ENCODE measurements at regions not wholly inside any gene's neighbourhood (a gene's known extent, or its start where the extent isn't known, plus 50 kb on each side); places are given as distances from the start of the nearest gene placed in this dataset.
"Not testable (repeated sequence)": the region's sequence is repeated elsewhere in the genome, so short reads cannot be mapped to it uniquely, and the experiment has no call there.

- H3K4me3 ChIP-seq (ENCODE audit: low read length in 3 of 3), result no peak overlapping the region
- no peaks in the 10 kb centered on the region for H3K9me3 ChIP-seq (ENCODE audit: control insufficient read depth in 3 of 3, low read length in 3 of 3)
- no peak overlapping the region for H3K9ac ChIP-seq (ENCODE audit: low read depth in 1 of 3, low read length in 3 of 3)
Observed at GRCh38 chr14:27750114-27750513, 1016.5 kb upstream of the FOXG1 start.

GRCh38 chr14:27757642-27758041 lies 1008.9 kb upstream of the FOXG1 start:
- H3K27me3 ChIP-seq (ENCODE audit: control insufficient read depth in 3 of 3, insufficient read depth in 3 of 3, low read length in 3 of 3); H3K9ac ChIP-seq (ENCODE audit: low read depth in 1 of 3, low read length in 3 of 3); H3K27ac ChIP-seq (ENCODE audit: low read depth, low read length); H3K4me3 ChIP-seq (ENCODE audit: low read length in 3 of 3); H3K4me1 ChIP-seq (ENCODE audit: control insufficient read depth in 3 of 3, insufficient read depth in 3 of 3, low read length in 3 of 3); H3K36me3 ChIP-seq (ENCODE audit: control insufficient read depth in 3 of 3, insufficient read depth in 3 of 3, low read length in 3 of 3); H3K9me3 ChIP-seq (ENCODE audit: control insufficient read depth in 3 of 3, low read length in 3 of 3): not testable (repeated sequence)

More at GRCh38 chr14:27750114-27750513, 1016.5 kb upstream of the FOXG1 start:
- no peaks in the 10 kb centered on the region for H3K36me3 ChIP-seq (ENCODE audit: control insufficient read depth in 3 of 3, insufficient read depth in 3 of 3, low read length in 3 of 3)
- H3K27ac ChIP-seq (ENCODE audit: low read depth, low read length), result no peak overlapping the region
- H3K27me3 ChIP-seq (ENCODE audit: control insufficient read depth in 3 of 3, insufficient read depth in 3 of 3, low read length in 3 of 3), result no peaks in the 10 kb centered on the region
- H3K4me1 ChIP-seq (ENCODE audit: control insufficient read depth in 3 of 3, insufficient read depth in 3 of 3, low read length in 3 of 3), result no peaks in the 10 kb centered on the region

- not testable (repeated sequence) for H3K4me1 ChIP-seq (ENCODE audit: control insufficient read depth in 3 of 3, insufficient read depth in 3 of 3, low read length in 3 of 3); H3K36me3 ChIP-seq (ENCODE audit: control insufficient read depth in 3 of 3, insufficient read depth in 3 of 3, low read length in 3 of 3); H3K27me3 ChIP-seq (ENCODE audit: control insufficient read depth in 3 of 3, insufficient read depth in 3 of 3, low read length in 3 of 3); H3K27ac ChIP-seq (ENCODE audit: low read depth, low read length); H3K4me3 ChIP-seq (ENCODE audit: low read length in 3 of 3); H3K9ac ChIP-seq (ENCODE audit: low read depth in 1 of 3, low read length in 3 of 3); H3K9me3 ChIP-seq (ENCODE audit: control insufficient read depth in 3 of 3, low read length in 3 of 3)
Observed at GRCh38 chr14:27760367-27760766, 1006.2 kb upstream of the FOXG1 start.

- H3K27me3 ChIP-seq (ENCODE audit: control insufficient read depth in 3 of 3, insufficient read depth in 3 of 3, low read length in 3 of 3); H3K4me3 ChIP-seq (ENCODE audit: low read length in 3 of 3); H3K9ac ChIP-seq (ENCODE audit: low read depth in 1 of 3, low read length in 3 of 3); H3K27ac ChIP-seq (ENCODE audit: low read depth, low read length); H3K9me3 ChIP-seq (ENCODE audit: control insufficient read depth in 3 of 3, low read length in 3 of 3); H3K4me1 ChIP-seq (ENCODE audit: control insufficient read depth in 3 of 3, insufficient read depth in 3 of 3, low read length in 3 of 3); H3K36me3 ChIP-seq (ENCODE audit: control insufficient read depth in 3 of 3, insufficient read depth in 3 of 3, low read length in 3 of 3): not testable (repeated sequence)
Observed at GRCh38 chr14:27799066-27800028, 967.2 kb upstream of the FOXG1 start.

- H3K36me3 ChIP-seq (ENCODE audit: control insufficient read depth in 3 of 3, insufficient read depth in 3 of 3, low read length in 3 of 3); H3K4me3 ChIP-seq (ENCODE audit: low read length in 3 of 3); H3K4me1 ChIP-seq (ENCODE audit: control insufficient read depth in 3 of 3, insufficient read depth in 3 of 3, low read length in 3 of 3); H3K9me3 ChIP-seq (ENCODE audit: control insufficient read depth in 3 of 3, low read length in 3 of 3); H3K27ac ChIP-seq (ENCODE audit: low read depth, low read length); H3K9ac ChIP-seq (ENCODE audit: low read depth in 1 of 3, low read length in 3 of 3); H3K27me3 ChIP-seq (ENCODE audit: control insufficient read depth in 3 of 3, insufficient read depth in 3 of 3, low read length in 3 of 3): not testable (repeated sequence)
Observed at GRCh38 chr14:27817746-27818430, 948.7 kb upstream of the FOXG1 start.

GRCh38 chr14:27826149-27826548 lies 940.4 kb upstream of the FOXG1 start:
- H3K4me1 ChIP-seq (ENCODE audit: control insufficient read depth in 3 of 3, insufficient read depth in 3 of 3, low read length in 3 of 3); H3K27me3 ChIP-seq (ENCODE audit: control insufficient read depth in 3 of 3, insufficient read depth in 3 of 3, low read length in 3 of 3); H3K36me3 ChIP-seq (ENCODE audit: control insufficient read depth in 3 of 3, insufficient read depth in 3 of 3, low read length in 3 of 3); H3K27ac ChIP-seq (ENCODE audit: low read depth, low read length); H3K9ac ChIP-seq (ENCODE audit: low read depth in 1 of 3, low read length in 3 of 3); H3K9me3 ChIP-seq (ENCODE audit: control insufficient read depth in 3 of 3, low read length in 3 of 3); H3K4me3 ChIP-seq (ENCODE audit: low read length in 3 of 3): not testable (repeated sequence)

- H3K9ac ChIP-seq (ENCODE audit: low read depth in 1 of 3, low read length in 3 of 3); H3K27ac ChIP-seq (ENCODE audit: low read depth, low read length); H3K36me3 ChIP-seq (ENCODE audit: control insufficient read depth in 3 of 3, insufficient read depth in 3 of 3, low read length in 3 of 3); H3K27me3 ChIP-seq (ENCODE audit: control insufficient read depth in 3 of 3, insufficient read depth in 3 of 3, low read length in 3 of 3); H3K4me3 ChIP-seq (ENCODE audit: low read length in 3 of 3); H3K4me1 ChIP-seq (ENCODE audit: control insufficient read depth in 3 of 3, insufficient read depth in 3 of 3, low read length in 3 of 3); H3K9me3 ChIP-seq (ENCODE audit: control insufficient read depth in 3 of 3, low read length in 3 of 3): not testable (repeated sequence)
Observed at GRCh38 chr14:27831978-27832377, 934.6 kb upstream of the FOXG1 start.

- not testable (repeated sequence) for H3K9me3 ChIP-seq (ENCODE audit: control insufficient read depth in 3 of 3, low read length in 3 of 3); H3K36me3 ChIP-seq (ENCODE audit: control insufficient read depth in 3 of 3, insufficient read depth in 3 of 3, low read length in 3 of 3); H3K4me3 ChIP-seq (ENCODE audit: low read length in 3 of 3); H3K9ac ChIP-seq (ENCODE audit: low read depth in 1 of 3, low read length in 3 of 3); H3K27ac ChIP-seq (ENCODE audit: low read depth, low read length); H3K27me3 ChIP-seq (ENCODE audit: control insufficient read depth in 3 of 3, insufficient read depth in 3 of 3, low read length in 3 of 3); H3K4me1 ChIP-seq (ENCODE audit: control insufficient read depth in 3 of 3, insufficient read depth in 3 of 3, low read length in 3 of 3)
Observed at GRCh38 chr14:27833001-27833400, 933.6 kb upstream of the FOXG1 start.

GRCh38 chr14:27836386-27836785 lies 930.2 kb upstream of the FOXG1 start:
- Histone ChIP-seq H3K27ac (ENCODE audit: low read depth, low read length) (no peak overlapping the region), H3K9ac (ENCODE audit: low read depth in 1 of 3, low read length in 3 of 3) (no peak overlapping the region), H3K4me1 (ENCODE audit: control insufficient read depth in 3 of 3, insufficient read depth in 3 of 3, low read length in 3 of 3) (no peaks in the 10 kb centered on the region), H3K27me3 (ENCODE audit: control insufficient read depth in 3 of 3, insufficient read depth in 3 of 3, low read length in 3 of 3) (no peaks in the 10 kb centered on the region), H3K4me3 (ENCODE audit: low read length in 3 of 3) (no peak overlapping the region), H3K36me3 (ENCODE audit: control insufficient read depth in 3 of 3, insufficient read depth in 3 of 3, low read length in 3 of 3) (no peaks in the 10 kb centered on the region), H3K9me3 (ENCODE audit: control insufficient read depth in 3 of 3, low read length in 3 of 3) (no peaks in the 10 kb centered on the region)

- no peak overlapping the region for H3K27ac ChIP-seq (ENCODE audit: low read depth, low read length)
- no peaks in the 10 kb centered on the region for H3K4me1 ChIP-seq (ENCODE audit: control insufficient read depth in 3 of 3, insufficient read depth in 3 of 3, low read length in 3 of 3)
- H3K36me3 ChIP-seq (ENCODE audit: control insufficient read depth in 3 of 3, insufficient read depth in 3 of 3, low read length in 3 of 3), result no peaks in the 10 kb centered on the region
- no peaks in the 10 kb centered on the region for H3K27me3 ChIP-seq (ENCODE audit: control insufficient read depth in 3 of 3, insufficient read depth in 3 of 3, low read length in 3 of 3)
- no peak overlapping the region for H3K9ac ChIP-seq (ENCODE audit: low read depth in 1 of 3, low read length in 3 of 3)
- no peak overlapping the region for H3K4me3 ChIP-seq (ENCODE audit: low read length in 3 of 3)
- no peaks in the 10 kb centered on the region for H3K9me3 ChIP-seq (ENCODE audit: control insufficient read depth in 3 of 3, low read length in 3 of 3)
Observed at GRCh38 chr14:27845241-27845850, 921.2 kb upstream of the FOXG1 start.

Measured in skeletal muscle tissue (tissue), 3 donors.